Panc1 (cell line): ENCODE measurements at regions not wholly inside any gene's neighbourhood (a gene's known extent, or its start where the extent isn't known, plus 50 kb on each side); places are given as distances from the start of the nearest gene placed in this dataset.

Source experiments
- ATAC-seq: fragments of 200-7000 bp; cut with Tn5 transposase; 2 replicates; pipeline ENCODE4 v1.9.1; 2020; ENCODE audit warnings: mild to moderate bottlenecking, moderate library complexity
- BruUV-seq: library from RNA; stranded (reverse); fragments of 400-500 nt; replicated peaks from 2 replicates; lab custom pipeline; 2021; lab: Mats Ljungman, UMichigan
- CTCF ChIA-PET: fragments of 300-600 bp; sonication (Branson Sonifier 250); formaldehyde crosslinking; loops from one replicate; lab custom pipeline; 2022; ENCODE audit warnings: antibody characterized with exemption; lab: Charles Lee
- POLR2A ChIA-PET: fragments of 300-600 bp; sonication (Branson Sonifier 250); formaldehyde crosslinking; loops from one replicate; lab custom pipeline; 2022; ENCODE audit warnings: antibody characterized with exemption; lab: Charles Lee
- DNase-seq: peaks from one replicate; pipeline ENCODE4 v3.0.0-alpha.2; 2010; ENCODE audit warnings: low read depth, low spot score
- H3K27ac ChIP-seq: 2 replicates; pipeline ENCODE4 v1.5.1; 2011; ENCODE audit warnings: mild to moderate bottlenecking, low read length, inconsistent platforms
- H3K27me3 ChIP-seq: fragments of 200-500 bp; sonication (Bioruptor generic); 2 replicates; pipeline ENCODE4 v1.6.0; 2014; ENCODE audit warnings: low read length, inconsistent platforms; ENCODE audit not compliant: control insufficient read depth, insufficient read depth
- H3K36me3 ChIP-seq: fragments of 200-500 bp; sonication (Bioruptor generic); 2 replicates; pipeline ENCODE4 v1.5.1; 2014; ENCODE audit warnings: inconsistent platforms, mild to moderate bottlenecking, low read length, moderate library complexity; ENCODE audit not compliant: control insufficient read depth, insufficient read depth
- H3K4me1 ChIP-seq: 2 replicates; pipeline ENCODE4 v1.5.1; 2011; ENCODE audit warnings: inconsistent platforms, mild to moderate bottlenecking, low read length, moderate library complexity; ENCODE audit not compliant: control insufficient read depth, insufficient read depth
- H3K4me3 ChIP-seq, 2 experiments: 2 replicates each; pipeline ENCODE4 v1.5.1; 2011 to 2012; ENCODE audit warnings: low read depth in 2 of 2, low read length in 2 of 2, mild to moderate bottlenecking in 2 of 2, inconsistent platforms in 1 of 2, moderate library complexity in 1 of 2
- H3K9me3 ChIP-seq: fragments of 200-500 bp; sonication (Bioruptor generic); 2 replicates; pipeline ENCODE4 v1.5.1; 2014; ENCODE audit warnings: low read depth, mild to moderate bottlenecking, inconsistent platforms, low read length, moderate library complexity; ENCODE audit not compliant: control insufficient read depth, insufficient read depth
- POLR2AphosphoS5 ChIP-seq: IDR thresholded peaks from 2 replicates; pipeline ENCODE4 v1.6.1; 2012; ENCODE audit warnings: mild to moderate bottlenecking, low read depth, low read length, moderate library complexity
- SIN3A ChIP-seq: IDR thresholded peaks from 2 replicates; pipeline ENCODE4 v1.6.1; 2012; ENCODE audit warnings: low read depth, mild to moderate bottlenecking, low read length, moderate library complexity, borderline replicate concordance; ENCODE audit not compliant: insufficient read depth
- TCF7L2 ChIP-seq: IDR thresholded peaks from 2 replicates; pipeline ENCODE4 v1.6.1; 2011; ENCODE audit warnings: mild to moderate bottlenecking, low read depth, low read length, inconsistent platforms
- in situ Hi-C: cut with HindIII; loops from 2 replicates; pipeline ENCODE4 v1.10.0; 2016; ENCODE audit warnings: low sequenced_read_pairs, low pct_unique_long_range_greater_than_20kb
- intact Hi-C: fragments of 100-400 bp; cut with micrococcal nuclease; formaldehyde crosslinking; loops from one replicate; pipeline ENCODE4 v1.10.0; 2022; ENCODE audit not compliant: unreplicated experiment
- TF ChIP-seq, protein P1 (sequence below): fragments of 450-650 bp; IDR thresholded peaks from 2 replicates; pipeline ENCODE4 v1.5.1; 2017; ENCODE audit warnings: mild to moderate bottlenecking
- TF ChIP-seq, protein P2 (sequence below), 2 experiments: IDR thresholded peaks; 2 replicates each; pipeline ENCODE4 v1.6.1; 2011 to 2012; ENCODE audit warnings: low read depth in 2 of 2, control low read depth in 1 of 2, low read length in 1 of 2, mild to moderate bottlenecking in 1 of 2, moderate library complexity in 1 of 2; ENCODE audit not compliant: insufficient read depth in 1 of 2

DNA sequence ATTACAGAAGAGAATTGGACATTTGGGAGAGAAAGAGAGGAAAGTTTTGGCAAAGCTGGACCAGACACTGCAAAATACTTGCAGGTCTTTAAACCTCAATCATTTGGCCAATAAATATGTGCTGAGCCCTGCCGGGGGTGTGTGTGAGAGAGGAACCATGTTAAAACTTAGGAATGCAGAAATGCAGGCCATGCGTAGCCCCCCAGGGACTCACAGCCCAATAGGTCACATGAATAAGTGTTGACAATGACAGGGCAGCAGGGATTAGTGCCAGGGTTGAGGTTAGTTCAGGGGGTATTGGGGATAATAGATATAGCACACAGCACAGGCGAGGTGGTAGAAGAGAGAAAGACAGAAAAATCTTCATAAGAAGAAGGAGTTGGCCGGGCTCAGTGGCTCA is 113.3 kb upstream of the ADAMTS18 start:
- DNase-seq, result no peak
- H3K4me3 ChIP-seq, result no peak overlapping the region
- intact Hi-C loops, result no loop called here
- no peak for ATAC-seq
- no peaks in the 10 kb centered on the region for H3K4me1 ChIP-seq
- no peaks in the 10 kb centered on the region for H3K9me3 ChIP-seq
- in situ Hi-C loops, result no loop called here
- no TSS peak for BruUV-seq
- H3K27me3 ChIP-seq, result no peaks in the 10 kb centered on the region
- POLR2A ChIA-PET, result no interaction called here
- CTCF ChIA-PET, result no interaction called here
- no peaks in the 10 kb centered on the region for H3K36me3 ChIP-seq
- no peak overlapping the region for H3K27ac ChIP-seq
- no peak for TF ChIP-seq SIN3A
- TF ChIP-seq TCF7L2, result no peak
- TF ChIP-seq POLR2AphosphoS5, result no peak
- TF ChIP-seq, protein P1, sequence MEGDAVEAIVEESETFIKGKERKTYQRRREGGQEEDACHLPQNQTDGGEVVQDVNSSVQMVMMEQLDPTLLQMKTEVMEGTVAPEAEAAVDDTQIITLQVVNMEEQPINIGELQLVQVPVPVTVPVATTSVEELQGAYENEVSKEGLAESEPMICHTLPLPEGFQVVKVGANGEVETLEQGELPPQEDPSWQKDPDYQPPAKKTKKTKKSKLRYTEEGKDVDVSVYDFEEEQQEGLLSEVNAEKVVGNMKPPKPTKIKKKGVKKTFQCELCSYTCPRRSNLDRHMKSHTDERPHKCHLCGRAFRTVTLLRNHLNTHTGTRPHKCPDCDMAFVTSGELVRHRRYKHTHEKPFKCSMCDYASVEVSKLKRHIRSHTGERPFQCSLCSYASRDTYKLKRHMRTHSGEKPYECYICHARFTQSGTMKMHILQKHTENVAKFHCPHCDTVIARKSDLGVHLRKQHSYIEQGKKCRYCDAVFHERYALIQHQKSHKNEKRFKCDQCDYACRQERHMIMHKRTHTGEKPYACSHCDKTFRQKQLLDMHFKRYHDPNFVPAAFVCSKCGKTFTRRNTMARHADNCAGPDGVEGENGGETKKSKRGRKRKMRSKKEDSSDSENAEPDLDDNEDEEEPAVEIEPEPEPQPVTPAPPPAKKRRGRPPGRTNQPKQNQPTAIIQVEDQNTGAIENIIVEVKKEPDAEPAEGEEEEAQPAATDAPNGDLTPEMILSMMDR, result no peak
- TF ChIP-seq, protein P2, sequence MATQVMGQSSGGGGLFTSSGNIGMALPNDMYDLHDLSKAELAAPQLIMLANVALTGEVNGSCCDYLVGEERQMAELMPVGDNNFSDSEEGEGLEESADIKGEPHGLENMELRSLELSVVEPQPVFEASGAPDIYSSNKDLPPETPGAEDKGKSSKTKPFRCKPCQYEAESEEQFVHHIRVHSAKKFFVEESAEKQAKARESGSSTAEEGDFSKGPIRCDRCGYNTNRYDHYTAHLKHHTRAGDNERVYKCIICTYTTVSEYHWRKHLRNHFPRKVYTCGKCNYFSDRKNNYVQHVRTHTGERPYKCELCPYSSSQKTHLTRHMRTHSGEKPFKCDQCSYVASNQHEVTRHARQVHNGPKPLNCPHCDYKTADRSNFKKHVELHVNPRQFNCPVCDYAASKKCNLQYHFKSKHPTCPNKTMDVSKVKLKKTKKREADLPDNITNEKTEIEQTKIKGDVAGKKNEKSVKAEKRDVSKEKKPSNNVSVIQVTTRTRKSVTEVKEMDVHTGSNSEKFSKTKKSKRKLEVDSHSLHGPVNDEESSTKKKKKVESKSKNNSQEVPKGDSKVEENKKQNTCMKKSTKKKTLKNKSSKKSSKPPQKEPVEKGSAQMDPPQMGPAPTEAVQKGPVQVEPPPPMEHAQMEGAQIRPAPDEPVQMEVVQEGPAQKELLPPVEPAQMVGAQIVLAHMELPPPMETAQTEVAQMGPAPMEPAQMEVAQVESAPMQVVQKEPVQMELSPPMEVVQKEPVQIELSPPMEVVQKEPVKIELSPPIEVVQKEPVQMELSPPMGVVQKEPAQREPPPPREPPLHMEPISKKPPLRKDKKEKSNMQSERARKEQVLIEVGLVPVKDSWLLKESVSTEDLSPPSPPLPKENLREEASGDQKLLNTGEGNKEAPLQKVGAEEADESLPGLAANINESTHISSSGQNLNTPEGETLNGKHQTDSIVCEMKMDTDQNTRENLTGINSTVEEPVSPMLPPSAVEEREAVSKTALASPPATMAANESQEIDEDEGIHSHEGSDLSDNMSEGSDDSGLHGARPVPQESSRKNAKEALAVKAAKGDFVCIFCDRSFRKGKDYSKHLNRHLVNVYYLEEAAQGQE (IDR thresholded peaks at IDR 0.05; ENCODE audit: insufficient read depth in 1 of 2, low read depth in 2 of 2, low read length in 1 of 2), result no peak

DNA sequence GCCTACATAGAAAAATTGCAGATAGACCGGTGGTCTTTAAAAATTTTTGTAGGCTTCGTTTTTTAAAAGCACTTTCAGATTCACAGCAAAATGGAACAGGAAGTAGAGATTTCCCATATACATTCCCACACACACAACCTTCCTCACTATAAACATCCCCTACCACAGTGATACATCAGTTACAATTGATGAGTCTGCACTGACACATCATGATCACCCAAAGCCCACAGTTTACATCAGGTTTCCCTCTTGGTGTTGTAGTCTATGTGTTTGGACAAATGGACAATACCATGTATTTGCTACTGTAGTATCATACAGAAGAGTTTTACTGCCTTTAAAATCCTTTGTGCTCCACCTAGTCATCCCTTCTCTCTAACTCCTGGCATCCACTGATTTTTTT is 113.9 kb upstream of the ADAMTS18 start:
- ChIA-PET POLR2A (no interaction called here), CTCF (no interaction called here)
- intact Hi-C loops (no loop called here), in situ Hi-C loops (no loop called here)
- Histone ChIP-seq H3K4me1 (no peaks in the 10 kb centered on the region), H3K27me3 (no peaks in the 10 kb centered on the region), H3K9me3 (no peaks in the 10 kb centered on the region), H3K27ac (no peak overlapping the region), H3K36me3 (no peaks in the 10 kb centered on the region), H3K4me3 (no peak overlapping the region)
- ATAC-seq, result no peak
- BruUV-seq, result no TSS peak
- TF ChIP-seq, protein P2 (IDR thresholded peaks at IDR 0.05; ENCODE audit: insufficient read depth in 1 of 2, low read depth in 2 of 2, low read length in 1 of 2), result no peak
- DNase-seq, result no peak
